Endothelial cell of hepatic sinusoid (primary cell): ENCODE measurements at regions not wholly inside any gene's neighbourhood (a gene's known extent, or its start where the extent isn't known, plus 50 kb on each side); places are given as distances from the start of the nearest gene placed in this dataset.

Experiments
- in situ Hi-C: cut with HindIII; loops from 2 replicates; pipeline ENCODE4 v1.10.0; 2017; ENCODE audit warnings: low sequenced_read_pairs

GRCh38 chr9:21657966-21658667, 144.3 kb upstream of the MTAP start:
- in situ Hi-C loops: no loop called here

- in situ Hi-C loops: no loop called here
Measured at GRCh38 chr9:21660976-21661375, 141.5 kb upstream of the MTAP start.

GRCh38 chr9:21661626-21662025, 140.8 kb upstream of the MTAP start:
- in situ Hi-C loops: no loop called here

GRCh38 chr9:21668516-21668915, 133.9 kb upstream of the MTAP start:
- in situ Hi-C loops: no loop called here

GRCh38 chr9:21669701-21670100, 132.7 kb upstream of the MTAP start:
- in situ Hi-C loops: no loop called here

- in situ Hi-C loops: no loop called here
Measured at GRCh38 chr9:21670374-21670773, 132.1 kb upstream of the MTAP start.

GRCh38 chr9:21672140-21672539, 130.3 kb upstream of the MTAP start:
- in situ Hi-C loops: no loop called here

- in situ Hi-C loops: no loop called here
Measured at GRCh38 chr9:21672761-21673160, 129.7 kb upstream of the MTAP start.

- in situ Hi-C loops: no loop called here
Measured at GRCh38 chr9:21674894-21675293, 127.5 kb upstream of the MTAP start.

- in situ Hi-C loops: no loop called here
Measured at GRCh38 chr9:21677387-21677786, 125.0 kb upstream of the MTAP start.

GRCh38 chr9:21677834-21678233, 124.6 kb upstream of the MTAP start:
- in situ Hi-C loops: no loop called here

- in situ Hi-C loops: no loop called here
Measured at GRCh38 chr9:21679432-21679831, 123.0 kb upstream of the MTAP start.

- in situ Hi-C loops: no loop called here
Measured at GRCh38 chr9:21680590-21680989, 121.8 kb upstream of the MTAP start.

GRCh38 chr9:21681641-21682040, 120.8 kb upstream of the MTAP start:
- in situ Hi-C loops: no loop called here

- in situ Hi-C loops: no loop called here
Measured at GRCh38 chr9:21682381-21682780, 120.1 kb upstream of the MTAP start.

- in situ Hi-C loops: no loop called here
Measured at GRCh38 chr9:21682981-21683380, 119.5 kb upstream of the MTAP start.

- in situ Hi-C loops: no loop called here
Measured at GRCh38 chr9:21683484-21684175, 118.8 kb upstream of the MTAP start.

- in situ Hi-C loops: no loop called here
Measured at GRCh38 chr9:21684231-21684630, 118.2 kb upstream of the MTAP start.

- in situ Hi-C loops: no loop called here
Measured at GRCh38 chr9:21684831-21685362, 117.5 kb upstream of the MTAP start.

- in situ Hi-C loops: no loop called here
Measured at GRCh38 chr9:21685502-21685901, 116.9 kb upstream of the MTAP start.

- in situ Hi-C loops: no loop called here
Measured at GRCh38 chr9:21686738-21687137, 115.7 kb upstream of the MTAP start.

GRCh38 chr9:21687351-21687750, 115.1 kb upstream of the MTAP start:
- in situ Hi-C loops: no loop called here
